ENCODE measurements at regions not wholly inside any gene's neighbourhood (a gene's known extent, or its start where the extent isn't known, plus 50 kb on each side); places are given as distances from the start of the nearest gene placed in this dataset.

GRCh38 chr13:53105477-53105876 is 76.9 kb downstream of the OLFM4 start:
- TF ChIP-seq CTCF (IDR thresholded peaks at IDR 0.05; ENCODE audit: low read depth, low read length, poor library complexity, severe bottlenecking) (no peak), EZH2phosphoT487 (IDR thresholded peaks at IDR 0.05; ENCODE audit: borderline replicate concordance, low read length) (no peak)
